GM12874 (cell line): ENCODE measurements at regions not wholly inside any gene's neighbourhood (a gene's known extent, or its start where the extent isn't known, plus 50 kb on each side); places are given as distances from the start of the nearest gene placed in this dataset.

Source experiments
- CTCF ChIP-seq: IDR thresholded peaks from 2 replicates; pipeline ENCODE4 v1.5.1; 2011; ENCODE audit warnings: low read depth, mild to moderate bottlenecking, control low read depth, low read length, moderate library complexity; ENCODE audit not compliant: insufficient read depth

- no peak for TF ChIP-seq CTCF
These were observed 265.5 kb upstream of the PRKD1 start for GRCh38 chr14:30193101-30193500.

GRCh38 chr14:30193845-30194501, 266.3 kb upstream of the PRKD1 start:
- no peak for TF ChIP-seq CTCF

GRCh38 chr14:30194741-30195148, 267.1 kb upstream of the PRKD1 start:
- TF ChIP-seq CTCF: no peak

GRCh38 chr14:30195941-30196340, 268.3 kb upstream of the PRKD1 start:
- TF ChIP-seq CTCF: no peak

GRCh38 chr14:30196861-30197260, 269.2 kb upstream of the PRKD1 start:
- no peak for TF ChIP-seq CTCF

GRCh38 chr14:30204431-30204980, 276.9 kb upstream of the PRKD1 start:
- no peak for TF ChIP-seq CTCF

- no peak for TF ChIP-seq CTCF
These were observed 281.5 kb upstream of the PRKD1 start for GRCh38 chr14:30209136-30209535.

- TF ChIP-seq CTCF: no peak
These were observed 283.0 kb upstream of the PRKD1 start for GRCh38 chr14:30210630-30211029.
